HepG2 (cell line): ENCODE measurements at regions not wholly inside any gene's neighbourhood (a gene's known extent, or its start where the extent isn't known, plus 50 kb on each side); places are given as distances from the start of the nearest gene placed in this dataset.

Experiments used
- ATAC-seq: fragments of 200-7000 bp; cut with Tn5 transposase; 3 replicates; pipeline ENCODE4 v1.9.1; 2020; ENCODE audit warnings: mild to moderate bottlenecking, moderate library complexity
- BruUV-seq: library from RNA; stranded (reverse); fragments of 400-500 nt; replicated peaks from 2 replicates; lab custom pipeline; 2021; lab: Mats Ljungman, UMichigan
- CTCF ChIA-PET: fragments of 300-600 bp; formaldehyde crosslinking; extraction: SDS; loops from one replicate; lab custom pipeline; 2021; ENCODE audit warnings: low total read pairs, inconsistent platforms, low intra/inter-chr PET ratio; lab: Yijun Ruan, JAX
- POLR2A ChIA-PET: fragments of 350-600 bp; sonication (Branson Sonifier 250); formaldehyde crosslinking; loops from one replicate; lab custom pipeline; 2020; ENCODE audit warnings: antibody characterized with exemption, inconsistent platforms; lab: Yijun Ruan, JAX
- DNase-seq: peaks from one replicate; pipeline ENCODE4 v3.0.0-alpha.2; 2015; ENCODE audit warnings: low spot score
- FAIRE-seq: peaks from 3 replicates; lab custom pipeline; 2011; peaks lifted over from hg19 to GRCh38; lab: Jason Lieb, UNC
- H2AFZ ChIP-seq: one replicate; pipeline ENCODE4 v1.6.1; 2011; ENCODE audit warnings: low read length, inconsistent platforms
- H3K27ac ChIP-seq: fragments of 300-600 bp; 3 replicates; pipeline ENCODE4 v1.8.0; 2011; ENCODE audit warnings: mixed run types, mild to moderate bottlenecking, mixed read lengths, low read length, inconsistent platforms; ENCODE audit not compliant: insufficient read depth; ENCODE audit errors: extremely low read length
- H3K27me3 ChIP-seq, 2 experiments: fragments of 200-600 bp in 1 of 2; 2 replicates in 1 of 2; 3 replicates in 1 of 2; pipeline versions ENCODE4 v1.6.0 to v1.8.0; 2011; ENCODE audit warnings: low read length in 2 of 2, mild to moderate bottlenecking in 2 of 2, moderate library complexity in 2 of 2, inconsistent platforms in 1 of 2; ENCODE audit not compliant: insufficient read depth in 2 of 2, control insufficient read depth in 1 of 2
- H3K36me3 ChIP-seq, 2 experiments: fragments of 200-600 bp in 1 of 2; replicated peaks in 1 of 2; 2 replicates in 1 of 2; 3 replicates in 1 of 2; pipeline versions ENCODE4 v1.5.1 to v1.8.0; 2011; ENCODE audit warnings: low read length in 2 of 2, inconsistent platforms in 1 of 2; ENCODE audit not compliant: insufficient read depth in 2 of 2, control insufficient read depth in 1 of 2
- H3K4me1 ChIP-seq: 2 replicates; pipeline ENCODE4 v1.5.1; 2012; ENCODE audit warnings: low read length, inconsistent platforms; ENCODE audit not compliant: insufficient read depth
- H3K4me2 ChIP-seq: 2 replicates; pipeline ENCODE4 v1.6.0; 2011; ENCODE audit warnings: low read depth, low read length, inconsistent platforms
- H3K4me3 ChIP-seq, 3 experiments: fragments of 200-600 bp in 1 of 3; sonication (generic), shearing (Covaris generic) in 1 of 3; replicated peaks in 1 of 3; 2 replicates each; pipeline ENCODE4 v1.5.1; 2011 to 2016; ENCODE audit warnings: low read length in 3 of 3, inconsistent platforms in 2 of 3, low read depth in 2 of 3, mild to moderate bottlenecking in 2 of 3, control low read depth in 1 of 3, mixed read lengths in 1 of 3; ENCODE audit not compliant: insufficient read depth in 1 of 3
- H3K79me2 ChIP-seq: one replicate; pipeline ENCODE4 v1.6.1; 2011; ENCODE audit warnings: low read length, inconsistent platforms; ENCODE audit not compliant: insufficient read depth
- H3K9ac ChIP-seq: 2 replicates; pipeline ENCODE4 v1.6.0; 2011; ENCODE audit warnings: mild to moderate bottlenecking, low read depth, low read length, inconsistent platforms; ENCODE audit not compliant: insufficient read depth
- H3K9me3 ChIP-seq: 2 replicates; pipeline ENCODE4 v1.5.1; 2012; ENCODE audit warnings: mild to moderate bottlenecking, low read length
- H4K20me1 ChIP-seq: 2 replicates; pipeline ENCODE4 v1.6.0; 2011; ENCODE audit warnings: inconsistent platforms, mild to moderate bottlenecking, low read length, moderate library complexity; ENCODE audit not compliant: insufficient read depth
- FOXA1 ChIP-seq, 2 experiments: fragments of 450-650 bp in 1 of 2; sonication (generic) in 1 of 2; formaldehyde crosslinking in 1 of 2; IDR thresholded peaks; 2 replicates each; pipeline versions ENCODE4 v1.4.0 to v1.6.1; 2016 to 2020; ENCODE audit warnings: missing genetic modification reagents in 1 of 2
- HOXA9 ChIP-seq: sonication (generic); formaldehyde crosslinking; IDR thresholded peaks from 2 replicates; pipeline ENCODE4 v1.8.1; 2022; ENCODE audit warnings: missing genetic modification reagents, mild to moderate bottlenecking, moderate library complexity, borderline replicate concordance
- KDM6A ChIP-seq: IDR thresholded peaks from 2 replicates; pipeline ENCODE4 v1.6.1; 2016; ENCODE audit warnings: low read depth
- NBN ChIP-seq: fragments of 450-650 bp; conservative IDR thresholded peaks from 2 replicates; pipeline ENCODE4 v1.6.1; 2017
- NFE2 ChIP-seq: sonication (generic); formaldehyde crosslinking; IDR thresholded peaks from 2 replicates; pipeline ENCODE4 v1.4.0; 2020; ENCODE audit warnings: missing genetic modification reagents
- SIN3B ChIP-seq: fragments of 150-350 bp; IDR thresholded peaks from 2 replicates; pipeline ENCODE4 v1.6.1; 2014; ENCODE audit warnings: low read length
- SNAI1 ChIP-seq: sonication (generic); formaldehyde crosslinking; IDR thresholded peaks from 2 replicates; pipeline ENCODE4 v1.5.0; 2020; ENCODE audit warnings: mild to moderate bottlenecking, missing genetic modification reagents, borderline replicate concordance
- STAT5B ChIP-seq: sonication (generic); formaldehyde crosslinking; IDR thresholded peaks from 2 replicates; pipeline ENCODE4 v1.4.0; 2020; ENCODE audit warnings: missing genetic modification reagents
- TBL1XR1 ChIP-seq: fragments of 150-350 bp; IDR thresholded peaks from 2 replicates; pipeline ENCODE4 v1.6.1; 2014; ENCODE audit warnings: borderline replicate concordance, low read length; ENCODE audit not compliant: partially characterized antibody
- ZNF317 ChIP-seq: sonication (generic); formaldehyde crosslinking; IDR thresholded peaks from 2 replicates; pipeline ENCODE4 v1.5.0; 2020; ENCODE audit warnings: mild to moderate bottlenecking, missing genetic modification reagents
- ZNF674 ChIP-seq: sonication (generic); formaldehyde crosslinking; IDR thresholded peaks from 2 replicates; pipeline ENCODE4 v1.5.0; 2020; ENCODE audit warnings: low read depth, mild to moderate bottlenecking, missing genetic modification reagents
- WGBS: methylation state at CpG from one replicate; pipeline ENCODE4 v1.1.6; 2017; ENCODE audit warnings: low lambda C conversion rate; 5-methylcytosine and 5-hydroxymethylcytosine counted together
- in situ Hi-C: cut with HindIII; loops from 2 replicates; pipeline ENCODE4 v1.10.0; 2017; ENCODE audit warnings: low pct_unique_long_range_greater_than_20kb; ENCODE audit not compliant: extremely low pct_ligation_motif_present
- intact Hi-C: fragments of 100-400 bp; cut with micrococcal nuclease; formaldehyde crosslinking; loops from one replicate; pipeline ENCODE4 v1.10.0; 2022; ENCODE audit not compliant: unreplicated experiment
- TF ChIP-seq, protein P1 (sequence below): fragments of 450-650 bp; IDR thresholded peaks from 2 replicates; pipeline ENCODE4 v1.6.1; 2017; ENCODE audit warnings: mild to moderate bottlenecking
- TF ChIP-seq, protein P2 (sequence below): fragments of 450-650 bp; IDR thresholded peaks from 2 replicates; pipeline ENCODE4 v1.6.1; 2017
- TF ChIP-seq, protein P3 (sequence below): sonication (generic); formaldehyde crosslinking; IDR thresholded peaks from 2 replicates; pipeline ENCODE4 v1.8.0; 2022; ENCODE audit warnings: low read depth, missing genetic modification reagents
- TF ChIP-seq, protein P4 (sequence below), 2 experiments: fragments of 450-650 bp in 1 of 2; sonication (generic) in 1 of 2; formaldehyde crosslinking; IDR thresholded peaks; 2 replicates each; pipeline versions ENCODE4 v1.5.0 to v1.8.0; 2020 to 2022; ENCODE audit warnings: mild to moderate bottlenecking in 1 of 2, missing genetic modification reagents in 1 of 2
- TF ChIP-seq, protein P5 (sequence below): sonication (generic); formaldehyde crosslinking; IDR thresholded peaks from 2 replicates; pipeline ENCODE4 v1.4.0; 2020; ENCODE audit warnings: missing genetic modification reagents; ENCODE audit errors: not compliant biosample characterization

DNA sequence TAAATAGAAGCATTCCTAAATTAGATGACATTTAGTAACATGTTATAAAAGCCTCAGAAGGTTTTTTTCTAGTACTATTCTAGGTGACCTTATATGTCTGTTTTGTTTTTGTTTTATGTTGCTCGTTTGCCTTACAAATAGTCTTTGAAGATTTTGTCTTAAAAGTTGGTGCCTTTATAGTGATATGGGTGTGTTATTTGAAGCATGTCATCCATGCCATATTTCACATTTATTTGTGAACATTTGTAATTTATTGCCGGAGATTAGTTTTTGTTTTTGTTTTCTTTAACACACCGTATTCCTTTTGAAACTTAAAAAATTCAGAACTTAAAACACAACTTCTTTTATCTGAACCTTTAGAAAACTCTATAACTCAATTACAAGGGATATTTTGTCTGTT lies 422.8 kb upstream of the PCDH9 start:
- in situ Hi-C loops: no loop called here
- no peak overlapping the region for H3K9ac ChIP-seq
- no peak for ATAC-seq
- no peak overlapping the region for H3K4me2 ChIP-seq
- no peak for FAIRE-seq
- TF ChIP-seq, protein P1, sequence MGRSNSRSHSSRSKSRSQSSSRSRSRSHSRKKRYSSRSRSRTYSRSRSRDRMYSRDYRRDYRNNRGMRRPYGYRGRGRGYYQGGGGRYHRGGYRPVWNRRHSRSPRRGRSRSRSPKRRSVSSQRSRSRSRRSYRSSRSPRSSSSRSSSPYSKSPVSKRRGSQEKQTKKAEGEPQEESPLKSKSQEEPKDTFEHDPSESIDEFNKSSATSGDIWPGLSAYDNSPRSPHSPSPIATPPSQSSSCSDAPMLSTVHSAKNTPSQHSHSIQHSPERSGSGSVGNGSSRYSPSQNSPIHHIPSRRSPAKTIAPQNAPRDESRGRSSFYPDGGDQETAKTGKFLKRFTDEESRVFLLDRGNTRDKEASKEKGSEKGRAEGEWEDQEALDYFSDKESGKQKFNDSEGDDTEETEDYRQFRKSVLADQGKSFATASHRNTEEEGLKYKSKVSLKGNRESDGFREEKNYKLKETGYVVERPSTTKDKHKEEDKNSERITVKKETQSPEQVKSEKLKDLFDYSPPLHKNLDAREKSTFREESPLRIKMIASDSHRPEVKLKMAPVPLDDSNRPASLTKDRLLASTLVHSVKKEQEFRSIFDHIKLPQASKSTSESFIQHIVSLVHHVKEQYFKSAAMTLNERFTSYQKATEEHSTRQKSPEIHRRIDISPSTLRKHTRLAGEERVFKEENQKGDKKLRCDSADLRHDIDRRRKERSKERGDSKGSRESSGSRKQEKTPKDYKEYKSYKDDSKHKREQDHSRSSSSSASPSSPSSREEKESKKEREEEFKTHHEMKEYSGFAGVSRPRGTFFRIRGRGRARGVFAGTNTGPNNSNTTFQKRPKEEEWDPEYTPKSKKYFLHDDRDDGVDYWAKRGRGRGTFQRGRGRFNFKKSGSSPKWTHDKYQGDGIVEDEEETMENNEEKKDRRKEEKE: no peak
- TF ChIP-seq NBN: no peak
- TF ChIP-seq, protein P2, sequence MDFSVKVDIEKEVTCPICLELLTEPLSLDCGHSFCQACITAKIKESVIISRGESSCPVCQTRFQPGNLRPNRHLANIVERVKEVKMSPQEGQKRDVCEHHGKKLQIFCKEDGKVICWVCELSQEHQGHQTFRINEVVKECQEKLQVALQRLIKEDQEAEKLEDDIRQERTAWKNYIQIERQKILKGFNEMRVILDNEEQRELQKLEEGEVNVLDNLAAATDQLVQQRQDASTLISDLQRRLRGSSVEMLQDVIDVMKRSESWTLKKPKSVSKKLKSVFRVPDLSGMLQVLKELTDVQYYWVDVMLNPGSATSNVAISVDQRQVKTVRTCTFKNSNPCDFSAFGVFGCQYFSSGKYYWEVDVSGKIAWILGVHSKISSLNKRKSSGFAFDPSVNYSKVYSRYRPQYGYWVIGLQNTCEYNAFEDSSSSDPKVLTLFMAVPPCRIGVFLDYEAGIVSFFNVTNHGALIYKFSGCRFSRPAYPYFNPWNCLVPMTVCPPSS: no peak
- no peak for TF ChIP-seq FOXA1 (IDR thresholded peaks at IDR 0.05)
- TF ChIP-seq FOXA1 (CRISPR knock-in tag; IDR thresholded peaks at IDR 0.05): no peak
- TF ChIP-seq HOXA9: no peak
- TF ChIP-seq, protein P3, sequence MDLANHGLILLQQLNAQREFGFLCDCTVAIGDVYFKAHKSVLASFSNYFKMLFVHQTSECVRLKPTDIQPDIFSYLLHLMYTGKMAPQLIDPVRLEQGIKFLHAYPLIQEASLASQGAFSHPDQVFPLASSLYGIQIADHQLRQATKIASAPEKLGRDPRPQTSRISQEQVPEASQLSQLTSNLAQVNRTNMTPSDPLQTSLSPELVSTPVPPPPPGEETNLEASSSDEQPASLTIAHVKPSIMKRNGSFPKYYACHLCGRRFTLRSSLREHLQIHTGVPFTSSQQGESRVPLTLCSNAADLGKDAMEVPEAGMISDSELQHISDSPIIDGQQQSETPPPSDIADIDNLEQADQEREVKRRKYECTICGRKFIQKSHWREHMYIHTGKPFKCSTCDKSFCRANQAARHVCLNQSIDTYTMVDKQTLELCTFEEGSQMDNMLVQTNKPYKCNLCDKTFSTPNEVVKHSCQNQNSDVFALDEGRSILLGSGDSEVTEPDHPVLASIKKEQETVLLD (CRISPR knock-in tag): no peak
- TF ChIP-seq NFE2 (CRISPR knock-in tag): no peak
- no peak for TF ChIP-seq ZNF674 (CRISPR knock-in tag)
- no peak for TF ChIP-seq STAT5B (CRISPR knock-in tag)
- no peak for TF ChIP-seq KDM6A (CRISPR knock-in tag)
- TF ChIP-seq ZNF317 (CRISPR knock-in tag): no peak
- TF ChIP-seq, protein P4, sequence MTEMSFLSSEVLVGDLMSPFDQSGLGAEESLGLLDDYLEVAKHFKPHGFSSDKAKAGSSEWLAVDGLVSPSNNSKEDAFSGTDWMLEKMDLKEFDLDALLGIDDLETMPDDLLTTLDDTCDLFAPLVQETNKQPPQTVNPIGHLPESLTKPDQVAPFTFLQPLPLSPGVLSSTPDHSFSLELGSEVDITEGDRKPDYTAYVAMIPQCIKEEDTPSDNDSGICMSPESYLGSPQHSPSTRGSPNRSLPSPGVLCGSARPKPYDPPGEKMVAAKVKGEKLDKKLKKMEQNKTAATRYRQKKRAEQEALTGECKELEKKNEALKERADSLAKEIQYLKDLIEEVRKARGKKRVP (CRISPR knock-in tag; IDR thresholded peaks at IDR 0.05): no peak
- no peak for TF ChIP-seq SNAI1 (CRISPR knock-in tag)
- no peak for TF ChIP-seq TBL1XR1
- TF ChIP-seq SIN3B: no peak
- TF ChIP-seq, protein P5, sequence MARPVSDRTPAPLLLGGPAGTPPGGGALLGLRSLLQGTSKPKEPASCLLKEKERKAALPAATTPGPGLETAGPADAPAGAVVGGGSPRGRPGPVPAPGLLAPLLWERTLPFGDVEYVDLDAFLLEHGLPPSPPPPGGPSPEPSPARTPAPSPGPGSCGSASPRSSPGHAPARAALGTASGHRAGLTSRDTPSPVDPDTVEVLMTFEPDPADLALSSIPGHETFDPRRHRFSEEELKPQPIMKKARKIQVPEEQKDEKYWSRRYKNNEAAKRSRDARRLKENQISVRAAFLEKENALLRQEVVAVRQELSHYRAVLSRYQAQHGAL (CRISPR knock-in tag): no peak
- TF ChIP-seq, all 625 proteins: peak for 0
- Histone ChIP-seq H3K4me3 (no peak overlapping the region), H3K27me3 (no peaks in the 10 kb centered on the region), H4K20me1 (no peaks in the 10 kb centered on the region), H3K9me3 (no peaks in the 10 kb centered on the region), H3K36me3 (no peaks in the 10 kb centered on the region), H3K4me1 (no peaks in the 10 kb centered on the region), H3K79me2 (no peaks in the 10 kb centered on the region), H3K27ac (no peak overlapping the region), H2AFZ (no peak overlapping the region)
- intact Hi-C loops: no loop called here
- POLR2A ChIA-PET: no interaction called here
- CTCF ChIA-PET: no interaction called here
- DNase-seq: no peak
- WGBS: under 1% methylated on average over 3 of the region's 3 CpGs
- no TSS peak for BruUV-seq
